ENCODE measurements at regions not wholly inside any gene's neighbourhood (a gene's known extent, or its start where the extent isn't known, plus 50 kb on each side); places are given as distances from the start of the nearest gene placed in this dataset.
"Not testable (repeated sequence)": the region's sequence is repeated elsewhere in the genome, so short reads cannot be mapped to it uniquely, and the experiment has no call there.

GRCh38 chr5:152137063-152137462, 212.4 kb upstream of the GLRA1 start:
- in situ Hi-C loops (cut with MboI; ENCODE audit: low pct_unique_long_range_greater_than_20kb, low sequenced_read_pairs): loop anchor here (25.0 kb wide), 1 partner anchor 300 kb away; no protein-coding TSS in a partner anchor
- no peak for DNase-seq

GRCh38 chr5:152136321-152136720, 211.7 kb upstream of the GLRA1 start:
- no peak for DNase-seq
- in situ Hi-C loops (cut with MboI; ENCODE audit: low pct_unique_long_range_greater_than_20kb, low sequenced_read_pairs): loop anchor here (25.0 kb wide), 1 partner anchor 299 kb away; no protein-coding TSS in a partner anchor

- DNase-seq: no peak
- in situ Hi-C loops (cut with MboI; ENCODE audit: low pct_unique_long_range_greater_than_20kb, low sequenced_read_pairs): loop anchor here (25.0 kb wide), 1 partner anchor 299 kb away; no protein-coding TSS in a partner anchor
These were observed 211.2 kb upstream of the GLRA1 start for GRCh38 chr5:152135827-152136226.

- no peak for DNase-seq
- in situ Hi-C loops (cut with MboI; ENCODE audit: low pct_unique_long_range_greater_than_20kb, low sequenced_read_pairs): loop anchor here (25.0 kb wide), 1 partner anchor 288 kb away; no protein-coding TSS in a partner anchor
These were observed 201.1 kb upstream of the GLRA1 start for GRCh38 chr5:152125661-152126205.

- DNase-seq: no peak
These were observed 199.9 kb upstream of the GLRA1 start for GRCh38 chr5:152124409-152125041.

GRCh38 chr5:152118676-152119470, 194.2 kb upstream of the GLRA1 start:
- in situ Hi-C loops (cut with MboI; ENCODE audit: low pct_unique_long_range_greater_than_20kb, low sequenced_read_pairs): no loop called here
- no peak for DNase-seq

More at GRCh38 chr5:152124409-152125041, 199.9 kb upstream of the GLRA1 start:
- in situ Hi-C loops (cut with MboI; ENCODE audit: low pct_unique_long_range_greater_than_20kb, low sequenced_read_pairs): loop anchor here (25.0 kb wide), 1 partner anchor 287 kb away; no protein-coding TSS in a partner anchor

GRCh38 chr5:152116934-152117333, 192.3 kb upstream of the GLRA1 start:
- no peak for DNase-seq
- in situ Hi-C loops (cut with MboI; ENCODE audit: low pct_unique_long_range_greater_than_20kb, low sequenced_read_pairs): no loop called here

- no peak for DNase-seq
- in situ Hi-C loops (cut with MboI; ENCODE audit: low pct_unique_long_range_greater_than_20kb, low sequenced_read_pairs): no loop called here
These were observed 188.8 kb upstream of the GLRA1 start for GRCh38 chr5:152113401-152113800.

GRCh38 chr5:152107220-152107619, 182.6 kb upstream of the GLRA1 start:
- DNase-seq: no peak
- in situ Hi-C loops (cut with MboI; ENCODE audit: low pct_unique_long_range_greater_than_20kb, low sequenced_read_pairs): no loop called here

GRCh38 chr5:152106571-152106970, 181.9 kb upstream of the GLRA1 start:
- in situ Hi-C loops (cut with MboI; ENCODE audit: low pct_unique_long_range_greater_than_20kb, low sequenced_read_pairs): no loop called here
- DNase-seq: no peak

GRCh38 chr5:152105085-152105484, 180.4 kb upstream of the GLRA1 start:
- no peak for DNase-seq
- in situ Hi-C loops (cut with MboI; ENCODE audit: low pct_unique_long_range_greater_than_20kb, low sequenced_read_pairs): no loop called here

GRCh38 chr5:152104211-152104610, 179.6 kb upstream of the GLRA1 start:
- in situ Hi-C loops (cut with MboI; ENCODE audit: low pct_unique_long_range_greater_than_20kb, low sequenced_read_pairs): no loop called here
- DNase-seq: no peak

- DNase-seq; in situ Hi-C loops (cut with MboI; ENCODE audit: low pct_unique_long_range_greater_than_20kb, low sequenced_read_pairs): not testable (repeated sequence)
These were observed 178.3 kb upstream of the GLRA1 start for GRCh38 chr5:152102908-152103307.

GRCh38 chr5:152102057-152102456, 177.4 kb upstream of the GLRA1 start:
- DNase-seq: no peak
- in situ Hi-C loops (cut with MboI; ENCODE audit: low pct_unique_long_range_greater_than_20kb, low sequenced_read_pairs): no loop called here

- in situ Hi-C loops (cut with MboI; ENCODE audit: low pct_unique_long_range_greater_than_20kb, low sequenced_read_pairs): no loop called here
- no peak for DNase-seq
These were observed 175.8 kb upstream of the GLRA1 start for GRCh38 chr5:152100462-152100861.

GRCh38 chr5:152097128-152097527, 172.5 kb upstream of the GLRA1 start:
- no peak for DNase-seq
- in situ Hi-C loops (cut with MboI; ENCODE audit: low pct_unique_long_range_greater_than_20kb, low sequenced_read_pairs): no loop called here

- in situ Hi-C loops (cut with MboI; ENCODE audit: low pct_unique_long_range_greater_than_20kb, low sequenced_read_pairs): no loop called here
- no peak for DNase-seq
These were observed 170.1 kb upstream of the GLRA1 start for GRCh38 chr5:152094716-152095115.

GRCh38 chr5:152094060-152094459, 169.4 kb upstream of the GLRA1 start:
- in situ Hi-C loops (cut with MboI; ENCODE audit: low pct_unique_long_range_greater_than_20kb, low sequenced_read_pairs): no loop called here
- no peak for DNase-seq

GRCh38 chr5:152092580-152092979, 167.9 kb upstream of the GLRA1 start:
- in situ Hi-C loops (cut with MboI; ENCODE audit: low pct_unique_long_range_greater_than_20kb, low sequenced_read_pairs): no loop called here

GRCh38 chr5:152089644-152090043, 165.0 kb upstream of the GLRA1 start:
- in situ Hi-C loops (cut with MboI; ENCODE audit: low pct_unique_long_range_greater_than_20kb, low sequenced_read_pairs): no loop called here
- no peak for DNase-seq

More at GRCh38 chr5:152092580-152092979, 167.9 kb upstream of the GLRA1 start:
- no peak for DNase-seq
